ENCODE measurements at regions not wholly inside any gene's neighbourhood (a gene's known extent, or its start where the extent isn't known, plus 50 kb on each side); places are given as distances from the start of the nearest gene placed in this dataset.

- TF ChIP-seq CTCF (IDR thresholded peaks at IDR 0.05 in 8 of 11, conservative IDR thresholded peaks at IDR 0.05 in 3 of 11) = no peak
- TF ChIP-seq POLR2A (IDR thresholded peaks at IDR 0.05) = no peak
- TF ChIP-seq POLR2AphosphoS5 (IDR thresholded peaks at IDR 0.05) = no peak
These were observed 314.4 kb upstream of the IRX4 start for GRCh38 chr5:2196989-2197619.

All from spleen (tissue), 7 donors.